GM12874 (cell line): ENCODE measurements at regions not wholly inside any gene's neighbourhood (a gene's known extent, or its start where the extent isn't known, plus 50 kb on each side); places are given as distances from the start of the nearest gene placed in this dataset.

ENCODE experiments used
- CTCF ChIP-seq: IDR thresholded peaks from 2 replicates; pipeline ENCODE4 v1.5.1; 2011; ENCODE audit warnings: low read depth, mild to moderate bottlenecking, control low read depth, low read length, moderate library complexity; ENCODE audit not compliant: insufficient read depth

- TF ChIP-seq CTCF, result no peak
These were observed 465.5 kb upstream of the FSHR start for GRCh38 chr2:49619804-49620203.

DNA sequence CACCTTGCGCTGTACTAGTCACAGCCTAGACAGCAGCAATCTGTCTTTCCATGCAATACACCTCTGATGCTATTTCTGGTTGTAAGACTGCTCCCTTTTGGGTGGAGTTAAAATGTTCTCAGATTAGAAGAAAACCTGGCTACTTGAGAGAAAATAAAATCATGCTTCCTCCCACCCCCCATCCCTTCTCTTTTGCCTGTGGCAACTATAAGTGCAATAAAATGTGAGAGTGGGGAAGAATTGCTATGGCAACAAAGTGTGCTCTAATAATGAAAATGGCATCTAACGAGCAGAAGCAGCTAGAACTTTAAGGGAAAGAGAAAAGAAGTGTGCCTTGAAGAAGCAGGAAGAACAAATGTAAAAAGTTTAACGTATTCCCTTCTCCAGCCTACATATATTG, 464.2 kb upstream of the FSHR start:
- TF ChIP-seq CTCF, result no peak

- TF ChIP-seq CTCF, result peak; percentile 42; the same call in 1 of the 2 replicates
These were observed 462.5 kb upstream of the FSHR start for GRCh38 chr2:49616800-49617199.

GRCh38 chr2:49600524-49600923, 446.2 kb upstream of the FSHR start:
- no peak for TF ChIP-seq CTCF

- no peak for TF ChIP-seq CTCF
These were observed 443.9 kb upstream of the FSHR start for GRCh38 chr2:49598231-49598630.

- TF ChIP-seq CTCF, result no peak
These were observed 431.6 kb upstream of the FSHR start for GRCh38 chr2:49585921-49586320.

DNA sequence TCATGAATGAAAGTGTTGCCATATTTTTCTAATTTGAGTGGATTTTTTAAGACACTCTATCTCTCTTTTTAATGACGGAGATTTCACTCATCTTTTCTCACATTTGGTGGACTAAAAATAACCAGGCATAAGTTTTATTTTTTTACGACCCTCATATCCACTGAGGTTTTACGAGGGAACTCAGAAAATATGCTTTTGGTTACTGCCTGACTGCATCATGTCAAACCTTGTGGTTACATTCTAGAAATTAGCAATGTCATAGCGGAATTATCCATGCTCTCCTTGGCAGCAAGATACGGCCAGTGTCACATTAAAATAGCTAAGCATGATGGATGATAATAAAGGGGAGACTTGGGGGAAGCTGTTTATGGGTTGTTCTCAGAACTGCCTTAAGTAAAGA, 428.6 kb upstream of the FSHR start:
- no peak for TF ChIP-seq CTCF

- no peak for TF ChIP-seq CTCF
These were observed 422.7 kb upstream of the FSHR start for GRCh38 chr2:49577041-49577440.
